ENCODE measurements at regions not wholly inside any gene's neighbourhood (a gene's known extent, or its start where the extent isn't known, plus 50 kb on each side); places are given as distances from the start of the nearest gene placed in this dataset.
"Not testable (repeated sequence)": the region's sequence is repeated elsewhere in the genome, so short reads cannot be mapped to it uniquely, and the experiment has no call there.

DNA sequence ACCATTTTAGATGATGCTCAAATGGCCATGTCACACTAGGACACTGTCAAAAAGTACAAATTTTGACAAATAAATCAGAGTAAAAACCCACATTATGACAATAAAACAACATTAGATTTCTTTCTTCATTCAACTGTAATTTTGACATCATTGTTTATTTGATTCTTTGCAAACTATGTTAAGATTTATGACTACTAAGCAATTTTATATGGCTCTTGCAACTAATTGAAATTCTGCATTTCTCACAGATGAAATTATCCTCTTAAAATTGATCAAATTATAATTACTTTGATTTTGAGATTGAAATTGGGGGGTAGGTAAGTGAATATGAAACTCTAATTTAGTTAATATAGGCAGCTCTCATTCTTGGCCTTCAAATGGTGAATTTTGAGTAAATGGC lies 59.8 kb downstream of the ATOH1 start:
- no peak for DNase-seq

DNA sequence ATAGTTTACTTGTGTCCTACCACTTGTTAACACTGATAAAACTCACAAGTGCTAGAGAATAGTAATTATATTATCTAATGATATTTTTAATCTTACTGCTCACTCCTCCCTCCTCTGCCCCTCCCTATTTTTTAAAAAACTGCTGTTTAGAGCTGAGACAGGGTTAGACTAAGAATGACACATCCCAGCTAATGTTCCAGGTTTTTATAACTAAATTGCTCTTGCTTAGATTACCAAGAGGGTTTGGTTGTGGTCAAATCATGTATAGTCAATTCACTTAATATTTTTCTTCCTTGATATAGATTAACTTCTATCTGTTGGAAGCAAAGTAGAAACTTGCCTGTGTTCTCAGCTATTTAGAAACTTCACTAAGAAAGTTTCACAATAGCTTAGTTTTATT lies 60.2 kb downstream of the ATOH1 start:
- DNase-seq: no peak

DNA sequence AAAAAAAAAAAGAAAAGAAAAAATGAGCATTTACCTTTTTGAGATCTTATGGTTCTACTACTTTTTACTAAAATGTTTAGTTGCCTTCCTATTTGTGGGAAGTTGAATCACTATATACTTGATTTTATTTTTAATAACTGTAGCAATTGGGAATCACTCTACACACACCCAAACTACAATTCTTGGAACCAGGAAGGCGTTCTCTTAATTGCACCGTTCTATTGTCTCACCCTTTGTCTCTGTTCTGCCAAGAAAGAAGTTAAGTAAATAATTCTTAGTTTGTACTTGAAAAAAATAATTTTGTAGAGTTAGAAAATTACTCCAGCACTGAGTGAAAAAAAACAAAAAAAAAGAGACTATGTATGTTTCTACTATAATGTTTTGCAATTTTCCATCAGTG lies 62.7 kb downstream of the ATOH1 start:
- DNase-seq: no peak

DNA sequence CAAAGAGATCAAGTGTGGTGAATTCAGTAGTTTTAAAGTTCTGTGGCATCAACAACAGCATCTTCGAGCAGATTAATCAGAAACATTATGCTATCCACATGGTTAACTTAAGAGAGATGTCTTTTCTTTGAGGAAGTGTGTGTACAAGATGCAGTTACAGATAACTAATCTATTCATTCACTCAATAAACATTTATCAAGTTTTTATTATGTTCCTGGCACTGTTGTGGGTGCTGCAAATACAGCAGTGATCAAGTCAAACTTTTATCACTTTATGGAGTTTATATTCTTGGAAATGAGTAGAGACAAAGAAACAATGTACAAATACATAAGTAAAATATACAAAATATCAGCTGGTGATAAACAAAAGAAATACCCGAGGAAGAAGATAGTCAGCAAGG lies 66.4 kb downstream of the ATOH1 start:
- DNase-seq: no peak

DNA sequence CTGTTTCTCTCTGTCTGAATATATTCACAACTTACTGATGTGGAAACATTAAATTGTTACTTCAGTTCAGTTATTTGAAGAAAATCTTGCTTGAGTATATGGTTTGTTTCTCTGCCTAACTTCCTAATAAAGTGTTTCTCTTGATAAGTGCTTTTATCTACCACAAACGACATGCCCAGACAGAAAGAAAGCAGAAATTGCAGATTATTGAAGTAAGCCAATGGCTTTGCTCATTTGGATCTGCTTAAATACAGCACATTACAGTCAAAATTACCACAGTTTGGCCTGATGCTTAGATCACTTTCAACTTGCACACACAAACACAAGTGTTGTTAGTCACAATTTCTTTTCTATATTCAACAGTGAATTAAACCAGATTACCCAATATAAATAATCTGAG lies 68.0 kb downstream of the ATOH1 start:
- no peak for DNase-seq

DNA sequence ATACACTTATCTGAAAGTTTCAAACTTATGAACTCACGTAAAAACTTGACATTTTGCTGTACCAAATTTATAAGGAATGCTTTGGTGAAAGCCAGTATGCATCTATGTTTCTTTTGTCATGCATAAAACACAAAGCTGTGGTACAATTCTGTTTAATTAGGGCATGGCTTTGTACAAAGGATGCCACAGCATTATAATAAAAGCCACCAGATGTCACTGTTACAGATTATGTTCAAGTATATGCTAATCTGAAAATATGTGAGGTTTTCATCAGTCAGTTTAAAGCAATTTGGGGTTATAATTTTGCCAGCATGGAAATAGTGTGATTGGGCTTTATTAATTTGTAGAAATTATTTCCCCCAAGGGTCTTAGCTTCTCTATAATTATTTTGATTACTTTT lies 69.0 kb downstream of the ATOH1 start:
- DNase-seq: no peak

DNA sequence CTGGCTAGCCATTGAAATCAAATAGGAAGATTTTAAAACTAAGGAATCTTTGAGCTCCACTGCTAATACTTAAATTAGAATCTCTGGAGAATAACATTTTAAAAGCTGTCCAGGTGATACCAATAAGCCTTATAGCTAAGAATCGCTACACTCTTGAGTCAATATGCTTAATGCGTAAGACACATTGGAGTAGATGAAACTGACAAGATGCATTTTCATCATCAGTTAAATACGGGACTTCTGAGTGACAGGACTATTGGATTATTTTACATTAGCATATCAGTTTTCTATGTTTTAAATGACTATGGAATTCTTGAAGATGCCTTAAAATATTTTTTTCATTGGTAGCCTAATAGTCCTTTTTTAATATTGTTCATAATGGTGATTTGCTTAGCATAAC lies 80.2 kb downstream of the ATOH1 start:
- no peak for DNase-seq

DNA sequence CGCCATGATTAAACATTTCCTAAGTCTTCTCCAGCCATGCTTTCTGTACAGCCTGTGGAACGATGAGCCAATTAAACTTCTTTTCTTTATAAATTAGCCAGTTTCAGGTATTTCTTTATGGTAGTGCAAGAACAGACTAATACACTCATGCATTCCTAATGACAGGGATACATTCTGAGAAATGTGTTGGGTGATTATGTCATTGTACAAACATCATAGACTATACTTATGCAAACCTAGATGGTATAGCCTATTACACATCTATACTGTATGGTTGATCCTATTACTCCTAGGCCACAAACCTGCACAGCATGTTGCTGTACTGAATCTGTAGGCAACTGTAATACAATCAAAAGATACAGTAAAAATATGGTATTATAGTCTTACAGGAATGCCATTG lies 83.1 kb downstream of the ATOH1 start:
- no peak for DNase-seq

DNA sequence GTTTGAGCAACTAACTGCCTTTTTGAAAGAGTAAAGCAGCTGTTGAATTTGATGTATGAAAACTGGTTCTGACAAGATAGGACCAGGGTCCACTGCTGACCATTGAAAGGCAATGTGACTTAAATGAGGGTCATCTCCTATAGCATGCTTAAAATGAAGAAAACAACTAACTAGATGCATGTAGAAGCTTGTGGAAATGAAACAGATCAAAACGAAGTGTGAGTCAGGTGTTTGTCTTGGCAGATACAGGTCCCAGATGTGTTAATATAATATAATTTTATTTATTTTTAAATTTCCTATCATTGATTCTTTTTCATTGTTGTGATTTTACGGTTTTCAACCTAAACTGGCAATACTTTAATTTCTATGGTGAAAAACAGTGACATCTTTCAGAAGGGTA lies 83.6 kb downstream of the ATOH1 start:
- DNase-seq: no peak

DNA sequence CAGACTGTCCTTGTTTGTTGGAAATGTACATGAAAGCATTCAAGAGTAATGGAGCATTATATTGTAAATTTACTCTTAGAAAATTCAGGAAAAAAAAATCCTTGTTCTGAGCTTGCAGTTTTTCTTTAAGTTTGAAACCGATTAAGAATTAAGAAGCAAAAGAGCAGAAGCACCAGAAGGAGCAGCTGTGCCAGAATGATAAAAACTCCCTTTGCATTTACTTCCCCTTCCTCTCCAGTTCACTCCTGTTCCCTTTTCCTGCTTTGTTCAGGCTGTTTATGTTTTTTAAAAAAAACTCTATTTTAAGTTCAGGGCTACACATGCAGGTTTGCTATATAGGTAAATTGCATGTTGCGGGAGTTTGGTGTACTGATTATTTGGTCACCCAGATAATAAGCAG lies 90.3 kb downstream of the ATOH1 start:
- DNase-seq: no peak

DNA sequence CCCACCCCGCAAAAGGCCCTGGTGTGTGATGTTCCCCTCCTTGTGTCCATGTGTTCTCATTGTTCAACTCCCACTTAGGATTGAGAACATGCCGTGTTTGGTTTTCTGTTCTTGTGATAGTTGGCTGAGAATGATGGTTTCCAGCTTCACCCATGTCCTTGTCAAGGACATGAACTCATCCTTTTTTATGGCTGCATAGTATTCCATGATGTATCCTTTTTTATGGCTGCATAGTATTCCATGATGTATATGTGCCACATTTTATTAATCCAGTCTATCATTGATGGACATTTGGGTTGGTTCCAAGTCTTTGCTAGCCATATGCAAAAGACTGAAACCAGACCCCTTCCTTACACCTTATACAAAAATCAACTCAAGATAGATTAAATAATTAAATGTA lies 95.0 kb downstream of the ATOH1 start:
- not testable (repeated sequence) for DNase-seq

DNA sequence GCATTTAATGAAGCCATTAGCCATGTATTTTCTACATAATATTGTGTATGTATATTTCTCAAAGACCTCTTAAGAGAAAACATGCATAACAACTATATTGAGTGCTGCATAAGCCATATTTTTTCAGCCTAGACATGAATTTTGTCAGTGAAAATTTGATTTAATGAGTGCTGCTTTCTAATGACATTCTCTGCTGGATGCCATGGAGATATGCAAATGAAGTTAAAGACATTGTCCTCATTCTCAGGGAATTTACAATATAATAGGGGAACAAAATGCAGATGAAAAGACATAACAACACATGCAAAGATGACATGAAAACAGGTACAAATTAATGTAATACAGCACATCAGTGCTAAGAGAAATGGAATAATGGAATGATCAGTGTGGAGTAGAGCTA lies 118.7 kb downstream of the ATOH1 start:
- no peak for DNase-seq

DNA sequence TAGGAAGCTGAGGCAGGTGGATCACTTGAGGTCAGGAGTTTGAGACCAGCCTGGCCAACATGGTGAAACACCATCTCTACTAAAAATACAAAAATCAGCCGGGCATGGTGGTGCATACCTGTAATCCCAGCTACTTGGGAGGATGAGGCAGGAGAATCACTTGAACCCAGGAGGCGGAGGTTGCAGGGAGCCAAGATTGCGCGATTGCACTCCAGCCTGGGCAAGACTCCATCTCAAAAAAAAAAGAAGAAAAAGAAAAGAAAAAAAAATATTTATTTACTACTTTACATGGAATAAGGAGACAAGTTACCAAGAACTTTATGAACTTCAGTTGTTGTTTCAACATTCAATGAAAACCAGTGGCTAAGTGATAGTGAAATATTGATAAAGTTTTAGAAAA lies 121.7 kb downstream of the ATOH1 start:
- DNase-seq: not testable (repeated sequence)

DNA sequence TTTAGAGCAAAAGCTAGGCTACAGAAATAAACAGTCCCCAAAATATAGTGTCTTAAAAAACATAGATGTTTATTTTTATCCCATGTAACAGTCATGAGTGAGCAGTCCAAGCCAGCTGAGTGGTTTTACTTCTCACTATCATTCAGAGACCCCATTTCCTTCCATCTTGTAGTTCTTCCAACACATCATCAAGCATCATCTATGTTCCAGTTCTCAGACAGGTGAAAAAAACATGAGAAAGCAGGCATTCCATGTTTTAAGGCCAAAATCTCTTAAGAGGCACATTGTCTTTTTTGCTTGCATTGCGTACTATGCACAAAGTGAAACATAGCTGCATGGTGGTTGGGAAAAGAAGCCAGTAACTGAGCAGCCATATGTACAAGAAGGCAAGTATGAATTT lies 128.6 kb downstream of the ATOH1 start:
- no peak for DNase-seq

DNA sequence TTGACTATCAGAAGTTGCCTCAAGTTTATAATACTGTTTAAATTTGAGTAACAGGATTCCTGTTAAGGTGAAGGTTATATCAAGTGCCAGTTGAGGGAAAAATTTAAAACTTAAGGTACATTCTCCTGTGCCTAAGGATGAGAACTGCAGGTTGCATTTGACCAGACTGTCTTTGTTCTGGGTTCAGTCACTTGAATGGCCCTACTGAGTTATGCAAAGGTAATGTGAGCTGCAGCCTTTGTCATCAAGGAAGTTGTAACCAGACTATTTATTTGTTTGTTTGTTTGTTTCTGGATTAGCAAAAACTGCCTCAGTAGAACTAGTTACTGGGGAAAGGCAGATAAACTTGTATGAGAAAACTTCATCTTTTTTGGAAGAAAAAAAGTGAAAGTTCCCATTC lies 131.9 kb downstream of the ATOH1 start:
- no peak for DNase-seq

DNA sequence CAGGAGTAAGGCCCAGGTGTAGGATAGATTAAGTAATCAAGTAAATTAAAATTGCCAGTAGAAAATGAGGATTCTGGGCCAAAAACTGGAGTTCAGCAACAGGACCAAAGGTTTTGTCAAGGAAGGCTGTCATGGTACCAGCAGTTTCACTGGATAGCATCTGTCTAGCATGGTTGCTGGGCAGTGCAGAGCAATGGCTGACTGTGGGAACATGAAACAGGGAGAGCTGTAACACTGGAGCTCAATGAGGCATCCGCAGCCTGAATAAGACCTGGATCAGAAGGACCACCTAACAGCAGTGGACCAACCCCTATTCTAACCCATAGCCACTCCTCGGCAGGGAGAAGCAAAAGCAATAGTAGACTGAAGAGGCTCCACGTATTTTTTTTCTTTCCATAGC lies 132.4 kb downstream of the ATOH1 start:
- no peak for DNase-seq

DNA sequence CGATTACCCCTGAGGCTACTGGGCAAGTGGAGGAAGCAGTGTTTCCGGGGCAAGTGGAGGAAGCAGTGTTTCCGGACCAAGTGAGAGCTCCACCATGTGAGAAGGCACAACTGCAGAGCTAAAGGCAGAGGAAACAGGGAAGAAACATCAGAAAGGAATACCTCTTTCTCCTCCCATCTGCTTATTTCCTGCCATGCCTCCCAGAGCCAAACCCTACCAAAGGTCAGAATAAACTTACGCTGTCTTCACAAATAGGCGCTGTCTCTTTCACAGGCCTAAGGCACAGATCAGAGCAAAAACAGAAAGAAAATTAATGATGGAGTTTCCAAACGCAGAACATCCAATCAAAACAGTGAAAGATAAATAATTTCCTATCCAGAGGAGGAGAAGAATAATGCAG lies 153.0 kb downstream of the ATOH1 start:
- no peak for DNase-seq

DNA sequence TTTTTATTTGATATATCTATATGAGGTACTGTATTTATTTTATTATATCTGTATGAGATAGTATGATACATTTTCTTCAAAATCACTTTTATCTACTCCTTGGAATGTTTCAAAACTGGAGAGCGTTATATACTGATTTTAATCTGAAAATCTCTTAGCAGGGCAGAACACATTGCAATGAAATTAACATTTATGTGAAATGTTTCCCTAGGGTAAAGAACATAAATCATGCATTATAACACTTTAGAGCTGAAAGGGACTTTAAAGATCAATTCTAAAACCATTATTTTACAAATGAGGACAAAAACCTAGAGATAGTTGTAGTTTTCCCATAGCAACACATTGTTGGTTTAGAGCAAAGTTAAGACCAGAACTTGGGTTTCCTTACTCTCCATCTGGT lies 153.7 kb downstream of the ATOH1 start:
- no peak for DNase-seq

DNA sequence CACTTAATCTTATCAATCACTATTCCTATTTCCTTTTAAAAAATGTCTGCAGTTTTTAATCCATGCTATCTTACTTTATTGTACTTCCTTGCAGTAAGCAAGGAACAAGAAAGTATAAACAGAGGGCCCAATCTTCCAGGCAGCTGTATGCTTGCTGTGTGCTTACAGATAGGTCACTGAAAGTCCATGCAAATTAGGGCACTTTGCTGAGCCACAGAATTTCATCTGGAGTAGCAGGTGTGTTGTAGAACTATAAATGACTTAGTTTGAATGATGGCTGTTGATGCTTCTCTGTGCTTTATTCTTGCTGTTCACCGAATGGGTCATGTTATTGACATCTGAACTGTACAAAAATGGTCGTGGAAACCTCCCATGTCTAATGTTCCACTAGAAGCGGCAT lies 154.6 kb downstream of the ATOH1 start:
- DNase-seq: no peak

DNA sequence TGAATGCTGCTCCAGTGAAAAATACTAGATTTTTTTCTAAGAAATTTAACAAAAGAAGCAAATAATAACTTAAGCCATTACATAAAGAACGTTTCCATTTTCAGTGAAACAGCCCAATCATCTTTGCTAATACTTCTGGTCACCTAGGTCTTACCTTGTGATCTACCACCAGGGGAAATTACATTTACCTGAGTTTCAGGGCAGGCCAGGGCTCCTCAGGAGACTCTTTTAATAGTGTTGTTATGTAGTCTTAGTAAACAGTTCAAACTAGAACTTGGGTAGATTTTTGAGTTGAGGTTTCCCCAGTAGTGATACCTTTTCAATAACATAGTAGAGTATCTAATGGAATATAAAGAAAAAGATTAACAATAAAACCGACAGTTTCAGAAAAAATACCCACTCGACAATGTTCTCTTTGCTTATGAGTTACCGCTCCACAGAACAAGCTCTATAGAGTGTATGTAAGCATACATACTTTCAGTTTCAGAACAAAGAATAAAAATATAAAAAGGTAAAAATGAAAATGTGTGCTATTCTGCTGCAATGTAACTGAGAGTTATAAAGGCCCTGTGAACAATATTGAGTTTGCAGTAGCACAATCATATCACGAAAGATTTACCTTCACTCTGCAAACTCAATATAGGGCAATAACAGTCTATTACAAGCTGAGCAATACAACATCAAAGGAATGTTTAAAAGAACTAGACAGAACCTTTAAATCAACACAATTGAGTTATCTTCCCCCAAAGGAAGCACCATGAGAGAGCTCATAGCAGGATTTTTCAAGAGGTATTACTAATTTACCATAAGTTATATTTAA lies 165.8 kb downstream of the ATOH1 start:
- no peak for DNase-seq

DNA sequence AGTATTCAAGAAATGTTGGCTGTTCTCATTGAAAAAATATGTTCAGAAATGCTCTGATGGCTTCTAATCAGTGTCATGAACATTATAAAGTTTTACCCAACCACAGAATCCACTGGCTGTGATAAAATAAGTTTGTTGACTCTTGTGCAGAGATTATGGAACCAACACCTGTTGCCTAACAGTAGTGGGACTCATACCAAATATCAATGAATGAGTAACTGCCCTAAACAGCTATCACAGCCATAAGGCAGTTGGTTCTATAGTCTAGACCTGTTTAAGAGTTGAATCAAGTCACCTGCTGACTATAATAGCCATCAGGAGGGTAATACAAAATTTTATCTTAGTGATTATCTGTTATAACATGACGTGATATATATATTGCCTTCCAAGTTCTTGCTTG lies 168.3 kb downstream of the ATOH1 start:
- no peak for DNase-seq

DNA sequence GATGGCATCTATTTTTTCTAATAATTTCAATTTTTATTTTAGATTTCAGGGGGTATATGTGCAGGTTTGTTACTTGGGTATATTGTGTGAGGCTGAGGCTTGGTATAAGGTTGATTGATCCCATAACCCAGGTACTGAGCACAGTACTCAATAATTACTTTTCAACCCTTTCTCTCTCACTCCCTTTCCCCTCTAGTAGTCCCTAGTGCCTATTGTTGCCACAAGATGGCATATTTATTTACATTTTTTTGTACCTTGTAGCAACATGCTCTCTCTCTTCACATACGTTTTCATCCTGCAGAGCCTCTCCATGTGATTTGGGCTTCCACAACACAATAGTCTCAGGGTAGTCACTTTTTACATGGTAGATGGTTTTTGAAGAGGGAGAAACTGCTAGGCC lies 172.0 kb downstream of the ATOH1 start:
- DNase-seq: no peak

DNA sequence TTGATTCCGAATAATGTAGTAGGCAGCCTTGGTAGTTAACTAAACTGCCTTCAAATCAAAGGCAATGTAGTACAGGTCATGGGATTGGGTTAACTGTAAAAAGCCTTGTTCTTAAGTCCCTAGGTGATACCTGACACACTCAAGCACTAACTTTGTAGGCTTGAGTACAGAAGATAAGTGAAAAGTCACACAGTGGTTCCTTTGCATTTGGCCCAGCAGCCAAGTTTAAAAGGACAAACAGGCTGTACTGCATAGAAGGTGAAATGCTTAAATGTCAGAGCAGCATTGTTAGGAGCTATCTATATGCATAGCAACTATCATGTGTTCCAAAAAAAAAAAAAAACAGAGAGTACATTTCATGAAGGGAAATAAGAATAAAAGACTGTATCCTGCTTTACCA lies 178.4 kb downstream of the ATOH1 start:
- no peak for DNase-seq

DNA sequence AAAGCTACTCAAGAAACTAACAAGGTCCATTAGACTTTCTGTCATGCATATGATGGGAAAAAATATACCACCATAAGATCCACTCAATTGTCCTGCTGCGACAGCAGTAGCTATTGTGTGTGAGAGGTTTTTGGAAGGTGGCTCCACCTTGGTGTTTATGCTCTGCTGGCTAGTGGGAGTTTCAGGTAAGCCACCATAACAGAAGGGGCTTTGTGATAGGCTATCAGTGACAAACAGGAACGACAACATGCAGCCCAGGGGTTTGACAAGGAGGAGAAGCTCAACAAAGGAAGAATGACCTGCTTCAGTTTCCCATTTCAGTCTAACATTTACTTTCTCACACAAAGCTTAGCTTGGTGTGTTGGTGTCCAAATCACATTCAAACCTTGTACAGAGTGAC lies 182.6 kb downstream of the ATOH1 start:
- DNase-seq: no peak

DNA sequence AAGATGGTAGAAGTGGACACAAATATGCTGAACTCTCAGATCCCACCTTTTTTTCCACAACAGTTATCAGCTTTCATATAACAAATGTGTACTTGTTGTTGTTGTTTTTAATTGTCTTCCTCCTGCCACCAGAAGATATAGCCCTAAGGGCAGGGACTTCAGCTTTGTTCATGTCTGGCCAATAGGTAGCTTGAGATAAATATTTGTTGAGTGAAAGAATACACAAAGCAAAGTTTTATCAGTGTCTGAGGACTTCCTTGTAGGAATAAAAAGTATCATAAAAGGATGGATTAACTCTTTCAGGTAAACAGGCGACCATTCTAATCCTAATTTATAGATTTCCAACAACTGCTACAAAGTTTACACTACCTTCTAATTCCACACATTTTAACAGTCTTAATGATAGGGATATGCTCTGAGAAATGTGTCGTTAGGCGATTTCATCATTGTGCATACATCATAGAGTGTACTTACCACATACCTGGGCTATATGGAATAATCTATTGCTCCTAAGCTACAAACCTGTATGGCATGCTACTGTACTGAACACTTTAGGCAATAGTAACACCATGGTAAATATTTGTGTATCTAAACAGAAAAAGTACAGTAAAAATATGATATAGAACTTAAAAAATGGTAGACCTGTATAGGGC lies 186.1 kb downstream of the ATOH1 start:
- DNase-seq: no peak
